ENCODE measurements at regions not wholly inside any gene's neighbourhood (a gene's known extent, or its start where the extent isn't known, plus 50 kb on each side); places are given as distances from the start of the nearest gene placed in this dataset.

DNA sequence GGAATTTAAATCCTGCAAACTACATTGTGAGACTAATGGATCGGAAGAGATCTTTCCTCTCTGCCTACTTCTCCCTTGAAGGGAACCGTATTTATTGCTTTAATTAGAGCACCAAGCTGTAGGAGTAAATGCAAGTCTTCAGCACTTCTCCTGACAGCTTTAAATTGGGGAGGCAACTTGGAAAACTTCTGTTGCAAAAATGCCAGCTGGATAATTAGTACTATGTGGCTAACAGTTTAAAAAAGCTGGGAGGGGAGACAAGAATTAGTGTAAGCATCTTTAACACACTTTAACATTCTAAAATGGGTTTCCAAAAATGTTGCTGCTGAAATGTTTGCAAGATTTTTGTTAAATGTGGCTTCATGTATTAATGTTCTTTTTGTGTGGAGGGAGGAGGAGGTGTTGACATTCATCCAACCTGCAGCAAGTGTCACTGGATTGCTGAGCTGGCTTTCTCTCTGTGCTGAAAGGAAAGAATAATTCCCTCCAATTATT, 108.5 kb downstream of the PCTP start (continued):
- no peak for TF ChIP-seq SP4 (IDR thresholded peaks at IDR 0.05; ENCODE audit: low read length)
- TF ChIP-seq, protein P1, sequence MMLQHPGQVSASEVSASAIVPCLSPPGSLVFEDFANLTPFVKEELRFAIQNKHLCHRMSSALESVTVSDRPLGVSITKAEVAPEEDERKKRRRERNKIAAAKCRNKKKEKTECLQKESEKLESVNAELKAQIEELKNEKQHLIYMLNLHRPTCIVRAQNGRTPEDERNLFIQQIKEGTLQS (IDR thresholded peaks at IDR 0.05; ENCODE audit: insufficient read depth, low read depth, low read length) = no peak
- no peak for TF ChIP-seq TCF12 (IDR thresholded peaks at IDR 0.05; ENCODE audit: low read depth, low read length)
- TF ChIP-seq GABPA (IDR thresholded peaks at IDR 0.05; ENCODE audit: borderline replicate concordance, insufficient read depth, low read length) = no peak
- no peak for TF ChIP-seq ASH2L (IDR thresholded peaks at IDR 0.05; ENCODE audit: low read length)
- no peak for TF ChIP-seq CBX8 (IDR thresholded peaks at IDR 0.05; ENCODE audit: borderline replicate concordance, low read depth, low read length)
